HG02885 (cell line): ENCODE measurements at regions not wholly inside any gene's neighbourhood (a gene's known extent, or its start where the extent isn't known, plus 50 kb on each side); places are given as distances from the start of the nearest gene placed in this dataset.

Experiments used
- ATAC-seq: cut with Tn5 transposase; IDR thresholded peaks from one replicate; pipeline ENCODE4 v1.9.1; 2021; ENCODE audit warnings: mild to moderate bottlenecking; ENCODE audit not compliant: unreplicated experiment, poor library complexity

DNA sequence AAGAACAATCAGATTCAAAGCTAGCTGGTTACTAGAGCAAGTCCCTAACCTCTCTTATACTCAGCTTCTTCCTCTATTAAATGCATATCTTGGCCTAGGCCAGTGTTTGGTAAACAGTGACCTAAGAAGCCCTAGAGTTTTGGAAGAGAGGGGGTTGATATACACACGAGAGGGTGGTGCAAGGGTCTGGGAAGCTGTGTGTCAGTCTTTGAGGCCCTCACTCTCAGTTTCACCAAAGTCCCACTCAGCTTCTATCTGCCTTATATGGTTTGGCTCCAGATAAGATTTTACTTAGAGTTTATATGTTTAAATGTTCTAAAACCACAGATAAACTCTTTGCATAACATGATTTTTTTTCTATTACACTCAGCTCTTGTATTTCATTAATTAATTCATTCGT, 526.1 kb upstream of the BTBD3 start:
- no peak for ATAC-seq

GRCh38 chr20:11394145-11394833, 523.4 kb upstream of the BTBD3 start:
- ATAC-seq = no peak

DNA sequence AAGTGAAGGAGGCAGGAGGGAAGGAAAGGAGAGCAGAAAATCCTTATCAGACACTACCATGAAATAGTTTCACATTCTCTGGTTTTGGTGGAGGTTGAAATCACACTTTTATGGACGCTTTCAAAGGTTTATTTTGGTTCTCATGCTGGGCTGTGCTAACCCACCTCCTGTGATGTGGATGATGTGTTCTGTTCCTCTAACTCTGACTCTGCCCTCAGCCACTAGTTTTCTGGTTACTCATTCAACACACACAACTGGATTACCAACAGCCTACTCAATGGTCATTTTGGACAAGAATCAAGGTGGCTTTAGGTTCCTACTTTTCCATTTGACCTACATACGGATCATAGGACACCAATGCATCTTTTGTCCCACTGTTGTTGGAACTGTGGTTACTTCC, 522.1 kb upstream of the BTBD3 start:
- ATAC-seq = no peak

GRCh38 chr20:11401988-11402387, 515.7 kb upstream of the BTBD3 start:
- peak; percentile 86 for ATAC-seq

DNA sequence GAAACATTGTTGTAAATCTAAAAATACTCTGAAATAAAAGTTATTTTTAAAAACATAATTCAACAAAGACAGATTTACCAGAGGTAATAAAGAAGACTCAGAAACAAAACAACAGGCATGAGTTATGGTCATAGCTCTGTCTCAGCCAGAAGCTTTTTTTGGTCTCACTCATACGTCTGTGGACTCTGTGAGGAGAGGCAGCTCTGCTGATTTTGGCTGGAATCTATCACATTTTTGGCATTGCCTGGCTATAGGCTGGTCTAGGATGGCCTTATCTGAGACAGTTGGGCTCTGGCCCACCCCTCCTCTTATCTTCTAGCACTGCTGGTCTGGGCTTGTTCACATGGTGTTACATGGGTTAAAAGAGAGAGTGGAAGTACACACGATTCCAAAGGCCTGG, 514.0 kb upstream of the BTBD3 start:
- ATAC-seq = no peak

- no peak for ATAC-seq
Observed at GRCh38 chr20:11406877-11407276, 510.8 kb upstream of the BTBD3 start.

DNA sequence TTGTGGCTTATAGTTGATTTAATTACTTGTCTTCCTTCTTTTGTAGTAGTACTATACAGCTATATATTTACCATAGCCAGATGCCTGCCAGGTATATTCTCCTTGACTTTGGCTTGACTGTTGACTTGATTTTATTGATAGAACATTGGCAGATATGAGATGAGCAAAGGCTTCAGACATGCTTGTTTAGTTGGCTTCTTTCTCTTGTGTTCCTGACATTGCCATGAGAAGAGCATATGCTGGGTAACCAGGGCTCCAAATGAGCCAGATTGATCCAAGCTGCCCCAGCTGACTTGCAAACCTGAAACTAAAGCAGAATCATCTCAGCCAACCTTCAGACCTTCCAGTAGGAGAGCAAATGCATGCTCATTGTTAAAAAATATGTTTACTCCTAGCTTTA, 508.1 kb upstream of the BTBD3 start:
- no peak for ATAC-seq

- ATAC-seq = no peak
Observed at GRCh38 chr20:11411765-11412164, 505.9 kb upstream of the BTBD3 start.

DNA sequence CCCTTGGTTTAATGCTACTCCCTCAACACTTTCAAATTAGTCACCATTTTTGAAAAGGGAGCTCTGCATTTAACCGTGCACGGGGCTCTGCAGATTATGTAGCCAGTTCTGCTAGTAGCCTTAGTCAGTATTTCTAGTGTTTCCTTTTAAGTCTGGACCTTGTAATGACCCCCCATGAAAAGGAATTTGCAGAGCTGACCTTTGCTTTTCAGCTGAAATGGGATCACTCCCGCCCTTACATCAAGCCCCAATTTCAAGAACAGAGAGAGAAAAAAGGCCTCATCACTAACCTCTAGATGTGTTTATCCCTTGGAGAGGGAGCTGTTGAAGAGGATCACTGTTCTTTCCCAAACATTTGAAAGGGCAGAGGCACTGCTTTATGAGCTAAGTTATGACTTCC, 490.7 kb upstream of the BTBD3 start:
- ATAC-seq = no peak

DNA sequence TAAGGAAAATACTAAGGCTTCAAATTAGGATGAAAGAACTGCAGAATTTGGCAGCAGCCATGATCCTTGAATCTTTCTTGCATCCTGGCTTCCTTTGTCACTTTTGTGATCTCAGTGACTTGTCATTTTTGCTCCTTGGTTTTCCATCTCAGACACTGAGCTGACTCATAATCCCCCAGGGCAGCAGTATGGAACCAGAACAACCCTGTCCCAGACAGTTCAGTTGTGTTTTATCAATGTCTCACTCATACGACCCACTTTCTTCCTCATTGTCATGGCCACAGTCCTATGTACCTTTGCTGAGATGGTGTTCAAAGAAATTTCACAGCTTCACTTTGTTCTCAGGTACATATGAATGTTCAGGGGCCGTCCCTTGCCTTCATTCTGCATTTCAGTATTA, 488.5 kb upstream of the BTBD3 start:
- no peak for ATAC-seq

DNA sequence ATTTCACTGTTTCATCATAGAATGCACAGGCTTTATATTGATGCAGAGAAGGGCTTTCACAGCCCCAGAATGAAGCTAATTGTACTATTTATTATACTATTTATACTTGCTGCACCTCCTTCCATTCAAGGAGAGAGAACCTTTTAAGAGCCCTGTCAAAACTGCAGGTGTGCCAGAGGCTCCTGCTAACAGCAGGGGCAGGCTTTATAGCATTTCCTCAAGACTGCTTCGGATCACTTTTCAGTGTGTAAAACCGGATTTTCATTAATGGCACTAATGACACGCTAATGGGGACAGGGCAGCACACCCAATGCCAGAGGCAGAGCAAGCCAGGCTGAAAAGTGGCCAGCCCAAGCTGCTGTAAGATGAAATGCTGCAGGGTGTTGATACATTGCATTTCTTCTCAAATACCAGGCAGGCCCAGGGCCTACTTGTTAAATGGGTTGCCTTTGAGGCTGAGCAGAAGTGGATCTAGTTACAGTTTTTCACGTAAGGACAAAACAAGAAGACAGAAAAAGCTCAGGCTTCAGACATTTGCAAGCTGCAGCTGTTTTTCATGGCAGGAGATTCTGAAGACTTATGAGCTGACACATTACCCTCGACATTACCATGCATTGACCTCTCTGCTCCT, 487.7 kb upstream of the BTBD3 start:
- ATAC-seq = no peak

DNA sequence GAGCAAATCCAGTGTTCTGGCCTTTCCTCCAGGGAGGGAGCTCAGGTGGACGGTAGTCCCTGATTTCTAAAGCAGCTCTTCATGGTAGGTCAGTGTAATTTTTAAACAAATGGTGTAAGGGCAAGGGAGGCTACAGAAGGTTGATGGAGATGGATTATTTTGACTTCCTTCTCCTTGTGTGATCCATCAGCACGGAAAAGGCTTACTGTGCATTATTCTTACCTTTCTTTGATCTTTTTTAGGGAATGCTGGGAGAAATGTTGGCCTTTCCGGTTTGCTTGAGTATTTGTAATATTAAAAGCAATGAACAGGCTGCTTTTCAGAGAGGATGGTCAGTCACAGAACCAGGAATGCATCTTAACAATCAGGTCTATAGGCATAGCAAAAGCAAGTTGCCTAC, 487.0 kb upstream of the BTBD3 start:
- ATAC-seq = no peak

DNA sequence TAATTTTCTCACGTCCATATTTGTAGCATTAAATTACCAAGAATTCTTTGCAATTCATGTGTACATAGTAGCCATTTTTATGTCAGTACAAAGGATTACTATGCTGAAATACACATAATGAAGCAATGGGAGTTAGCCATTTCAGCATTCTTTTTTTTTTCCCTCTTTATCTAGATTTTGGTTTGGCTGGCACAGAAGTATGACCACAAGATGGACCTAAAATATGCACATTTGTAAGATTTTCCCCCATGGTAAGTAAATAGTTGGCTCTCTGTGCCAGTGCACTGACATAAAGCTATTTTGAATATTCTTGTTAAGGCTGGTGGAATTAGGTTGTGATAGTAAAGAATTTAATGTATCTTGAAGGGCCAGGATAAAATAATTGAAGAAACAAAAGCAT, 486.1 kb upstream of the BTBD3 start:
- ATAC-seq = no peak

GRCh38 chr20:11432407-11432806, 485.3 kb upstream of the BTBD3 start:
- no peak for ATAC-seq

GRCh38 chr20:11436113-11436905, 481.4 kb upstream of the BTBD3 start:
- ATAC-seq = no peak

- ATAC-seq = no peak
Observed at GRCh38 chr20:11437090-11437489, 480.6 kb upstream of the BTBD3 start.

DNA sequence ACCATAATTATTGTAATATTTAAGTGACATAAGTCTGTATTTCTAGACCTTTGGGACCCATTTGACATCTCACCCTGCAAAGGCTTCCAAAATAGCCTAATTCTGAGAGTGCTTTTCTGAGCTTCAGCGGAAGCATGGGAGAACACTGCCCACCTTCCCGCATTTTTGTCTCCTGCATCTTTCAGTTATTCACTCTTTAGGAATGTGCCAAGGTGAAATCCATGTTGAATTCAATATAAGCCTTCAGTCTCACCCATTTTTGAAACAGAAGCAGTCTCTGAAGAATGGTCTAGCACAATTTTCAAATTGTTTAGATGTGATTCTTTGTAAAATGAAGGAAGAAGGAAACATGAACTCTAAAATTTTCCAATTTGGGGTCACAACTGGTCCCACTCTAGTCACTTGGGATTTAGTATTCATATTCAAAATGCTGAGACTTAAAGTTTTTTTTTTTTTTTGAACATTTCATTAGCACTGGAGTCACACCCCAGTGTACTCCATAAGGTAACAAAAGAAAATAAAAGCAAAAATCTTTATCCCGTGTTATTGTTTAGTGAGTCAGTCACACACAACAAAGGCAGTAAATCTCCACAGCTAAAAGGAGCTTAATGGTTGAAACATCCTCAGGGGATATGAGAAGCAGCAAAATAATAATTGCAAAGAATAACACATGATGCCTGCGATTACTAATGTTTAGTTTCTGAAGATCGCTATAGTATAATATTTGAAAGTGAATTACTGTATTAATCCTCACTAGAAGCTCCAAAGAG, 479.9 kb upstream of the BTBD3 start:
- ATAC-seq = no peak

DNA sequence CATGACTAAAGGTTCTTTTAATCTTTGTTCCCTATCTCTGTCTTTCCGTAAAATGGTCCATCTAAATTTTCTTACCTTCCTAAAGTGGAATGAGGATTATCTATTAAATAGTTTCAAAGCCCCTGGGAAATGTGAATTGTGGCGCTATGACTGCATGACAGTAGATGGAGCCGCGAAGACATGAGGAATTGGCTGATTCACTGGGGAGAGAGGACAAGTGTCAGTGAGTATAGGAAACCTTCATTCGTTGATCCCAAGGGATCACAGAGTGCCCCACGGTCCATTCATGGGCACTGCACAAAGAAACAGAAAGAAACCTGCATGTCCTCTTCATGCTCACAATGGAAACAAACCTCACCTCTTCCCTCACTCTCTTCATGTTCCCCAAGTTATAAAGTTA, 479.3 kb upstream of the BTBD3 start:
- ATAC-seq = no peak

DNA sequence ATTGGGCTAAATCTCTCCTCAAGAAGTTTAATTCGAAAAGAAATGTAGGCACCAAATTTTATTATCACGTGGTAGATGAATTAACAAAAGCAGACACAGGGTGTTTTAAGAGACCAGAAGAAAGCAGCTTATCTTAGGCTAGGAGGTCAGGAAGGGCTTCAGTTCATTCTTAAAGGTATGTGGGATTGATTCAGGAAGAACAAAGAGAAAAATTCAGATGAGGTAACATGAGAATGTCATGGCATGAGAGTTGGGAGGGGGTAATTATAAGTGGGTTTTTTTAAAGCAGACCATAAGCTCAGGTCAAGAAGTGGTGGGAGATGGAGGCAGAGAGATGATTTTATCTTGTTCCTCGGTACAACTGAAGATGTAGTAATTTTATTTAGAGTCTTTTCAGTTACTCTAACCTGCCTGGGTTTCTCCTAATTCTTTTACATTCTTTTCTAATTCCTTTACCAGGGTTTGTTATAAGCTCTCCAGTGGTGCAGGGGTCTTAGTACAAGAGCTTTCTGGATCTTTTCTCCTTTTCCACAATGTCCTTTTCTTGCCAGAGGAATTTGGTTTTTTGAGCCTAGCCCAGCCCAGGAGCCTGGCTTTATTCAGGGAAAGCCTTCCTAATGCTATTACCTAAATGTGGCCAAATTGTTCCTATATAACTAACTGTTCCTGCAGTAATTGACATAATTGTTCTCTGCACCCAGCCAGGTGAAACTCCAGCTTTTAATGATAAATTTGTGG, 474.1 kb upstream of the BTBD3 start:
- no peak for ATAC-seq

DNA sequence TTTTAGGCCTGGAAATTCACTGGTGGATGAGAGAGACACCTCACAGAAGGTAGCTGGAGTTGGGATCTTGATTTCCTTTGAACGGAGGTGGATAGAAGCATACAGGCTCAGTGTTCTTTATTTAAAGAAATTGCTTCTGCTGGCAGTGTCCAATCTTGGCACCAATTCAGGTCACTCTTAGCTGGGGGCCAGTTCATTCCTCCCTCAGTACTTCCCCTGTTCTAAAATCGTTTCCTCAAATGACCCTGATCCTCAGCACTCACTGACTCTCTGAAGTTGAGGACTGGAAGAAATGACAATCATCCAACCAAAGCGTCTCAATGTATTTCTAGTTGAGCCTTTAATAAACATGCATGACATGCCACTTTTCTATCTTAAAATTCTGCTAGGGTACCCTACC, 472.5 kb upstream of the BTBD3 start:
- no peak for ATAC-seq
